ENCODE measurements at regions not wholly inside any gene's neighbourhood (a gene's known extent, or its start where the extent isn't known, plus 50 kb on each side); places are given as distances from the start of the nearest gene placed in this dataset.
"Not testable (repeated sequence)": the region's sequence is repeated elsewhere in the genome, so short reads cannot be mapped to it uniquely, and the experiment has no call there.

- no peak for DNase-seq
Observed at GRCh38 chr1:177710696-177711620, 258.9 kb downstream of the SEC16B start.

- no peak for DNase-seq
Observed at GRCh38 chr1:177708406-177708805, 261.5 kb downstream of the SEC16B start.

DNA sequence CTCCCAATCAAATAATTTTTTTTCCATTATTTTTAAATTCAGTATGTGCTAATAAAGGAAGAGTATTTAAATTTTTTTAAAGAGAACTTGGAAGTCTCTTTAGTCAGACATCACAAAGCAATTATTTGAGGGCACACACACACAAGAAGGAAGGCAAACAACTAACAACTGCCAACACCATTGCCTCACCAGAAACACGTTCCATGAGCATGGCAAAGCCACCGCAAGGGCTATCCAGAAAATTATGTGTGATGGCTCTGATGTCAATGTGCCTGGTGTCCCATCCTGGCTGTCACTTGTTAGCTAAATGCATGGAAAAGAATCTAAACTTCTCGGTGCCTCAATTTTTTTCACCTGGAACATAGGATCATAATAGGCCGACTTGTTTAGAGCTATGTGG, 262.9 kb downstream of the SEC16B start:
- no peak for DNase-seq

DNA sequence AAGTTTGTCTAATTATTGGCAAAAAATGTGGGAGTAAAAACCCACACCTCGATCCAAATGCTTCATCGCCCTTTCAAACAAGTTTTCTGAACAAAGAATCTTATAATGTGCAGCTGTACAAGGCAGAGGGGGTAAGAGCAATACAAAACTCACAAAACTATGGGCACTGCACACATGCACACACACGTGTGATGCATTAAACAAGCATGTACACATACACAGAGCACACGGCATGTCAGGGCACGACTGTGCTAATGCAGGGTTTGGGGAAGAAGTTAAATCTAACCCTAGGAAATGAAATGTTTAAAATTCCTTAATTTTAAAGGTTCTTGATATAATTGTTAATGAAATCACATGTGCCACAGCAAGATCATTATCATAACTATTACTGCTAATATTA, 264.0 kb downstream of the SEC16B start:
- no peak for DNase-seq

DNA sequence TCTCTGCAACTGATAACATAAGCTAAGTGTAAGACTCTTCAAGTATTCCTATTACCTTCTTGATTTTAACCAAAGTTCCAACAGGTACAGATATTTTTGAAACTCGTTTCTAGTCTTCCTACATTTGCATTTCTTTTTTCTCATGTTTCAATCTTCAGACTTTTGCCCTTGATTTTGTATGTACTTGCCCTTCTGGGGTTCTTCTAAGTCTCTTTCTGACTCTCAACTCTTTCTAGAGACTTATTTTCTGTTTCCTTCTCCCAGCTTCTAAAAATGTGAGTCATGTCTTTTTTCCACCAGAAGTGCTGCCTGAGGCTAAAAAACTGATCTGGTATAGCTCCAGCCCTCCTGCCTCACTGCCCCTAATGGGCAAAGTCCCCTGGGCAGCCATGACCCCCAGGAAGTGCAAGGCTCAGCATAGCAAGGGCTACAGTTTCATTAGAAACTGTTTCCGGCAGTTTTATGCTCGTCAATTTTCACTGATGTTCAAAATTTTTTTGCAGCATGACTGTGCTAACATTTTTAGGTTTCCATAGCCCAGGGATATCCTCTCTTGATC, 265.9 kb downstream of the SEC16B start:
- DNase-seq: no peak

GRCh38 chr1:177701654-177702353, 268.1 kb downstream of the SEC16B start:
- DNase-seq: no peak

DNA sequence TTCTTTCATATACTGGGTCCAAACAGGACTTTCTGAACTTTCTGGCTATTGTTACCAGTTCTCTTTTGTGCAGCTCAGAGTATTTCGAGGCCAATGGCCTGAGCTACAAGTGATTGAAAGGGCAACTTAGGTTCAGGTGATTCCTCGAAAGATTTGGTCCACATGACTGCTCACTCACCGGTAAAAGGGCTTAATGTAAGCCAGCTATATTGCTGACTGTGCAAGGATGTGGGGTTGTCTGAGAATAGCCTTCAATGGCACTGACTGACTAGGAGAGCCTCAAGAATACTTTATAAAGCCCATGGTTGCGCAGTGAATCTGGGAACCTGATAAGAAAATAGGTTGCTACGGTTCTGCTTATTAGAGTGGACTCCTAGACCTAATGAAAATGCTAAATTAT, 269.0 kb downstream of the SEC16B start:
- no peak for DNase-seq

- DNase-seq: no peak
Observed at GRCh38 chr1:177690996-177691395, 278.9 kb downstream of the SEC16B start.

- no peak for DNase-seq
Observed at GRCh38 chr1:177687544-177687943, 282.3 kb downstream of the SEC16B start.

- DNase-seq: no peak
Observed at GRCh38 chr1:177686933-177687332, 282.9 kb downstream of the SEC16B start.

DNA sequence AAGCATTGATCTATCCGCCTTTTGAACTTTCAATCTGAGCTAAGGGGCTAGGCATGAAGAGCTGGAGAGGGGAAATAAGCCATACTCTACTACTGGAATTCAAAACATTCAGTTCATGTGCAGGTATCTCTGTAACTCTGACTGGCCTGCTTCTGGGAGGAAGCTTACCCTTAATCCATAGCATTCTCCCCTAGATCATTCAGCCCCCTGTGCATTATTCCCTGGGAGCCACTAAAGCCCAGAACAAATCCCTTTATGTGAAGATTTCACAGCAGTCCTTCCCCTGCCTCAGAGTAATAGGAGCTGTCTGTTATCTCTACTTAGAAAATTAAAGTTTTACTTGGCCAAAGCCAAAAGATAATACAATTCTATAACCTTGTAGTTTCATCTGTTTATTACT, 300.7 kb downstream of the SEC16B start:
- no peak for DNase-seq

DNA sequence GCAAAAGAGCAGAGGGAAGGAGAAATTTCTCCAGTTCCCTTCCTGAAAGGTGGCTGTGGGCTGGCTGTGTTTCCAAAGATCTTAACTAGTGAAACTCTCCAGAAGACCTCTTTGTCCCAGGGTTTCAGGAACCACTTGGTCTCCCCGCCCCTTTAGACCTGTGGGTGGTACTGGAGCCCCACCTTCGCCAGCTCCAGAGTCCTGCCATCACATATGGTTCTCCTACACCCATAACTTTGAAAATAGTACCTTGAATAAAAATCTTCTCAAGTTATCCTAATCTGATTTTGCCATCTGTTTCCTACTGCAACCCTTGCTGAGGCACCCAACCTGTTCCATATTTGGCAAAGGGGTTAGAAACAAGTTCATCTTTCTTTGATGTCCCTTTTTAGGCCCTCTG, 303.9 kb downstream of the SEC16B start:
- DNase-seq: no peak

GRCh38 chr1:177664742-177665141, 305.1 kb downstream of the SEC16B start:
- DNase-seq: not testable (repeated sequence)

GRCh38 chr1:177660188-177660587, 309.7 kb downstream of the SEC16B start:
- no peak for DNase-seq

GRCh38 chr1:177659281-177659680, 310.6 kb downstream of the SEC16B start:
- peak; percentile 5 for DNase-seq

GRCh38 chr1:177656598-177656997, 313.3 kb downstream of the SEC16B start:
- DNase-seq: no peak

- DNase-seq: peak; percentile 5
Observed at GRCh38 chr1:177650947-177651346, 318.9 kb downstream of the SEC16B start.

- no peak for DNase-seq
Observed at GRCh38 chr1:177648731-177649265, 321.1 kb downstream of the SEC16B start.

DNA sequence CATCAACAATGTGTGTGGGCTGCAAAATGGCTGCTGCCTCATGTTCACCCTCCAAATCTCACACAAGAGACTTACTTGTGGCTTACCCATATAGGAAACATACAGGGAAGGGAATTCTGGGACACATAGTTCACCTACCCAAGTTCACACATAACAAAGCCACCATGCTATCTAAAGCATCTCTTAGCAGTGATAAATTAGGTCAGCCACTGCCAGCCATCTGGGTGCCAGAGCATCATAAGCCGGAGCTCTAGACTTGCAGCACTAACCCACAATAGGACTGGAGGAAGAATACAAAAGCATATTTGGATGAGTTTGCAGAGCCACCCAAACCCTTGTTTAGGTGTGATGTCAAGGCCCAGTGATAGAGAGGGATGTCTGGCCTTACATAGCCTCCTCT, 321.7 kb downstream of the SEC16B start:
- no peak for DNase-seq

GRCh38 chr1:177646757-177647730, 322.8 kb downstream of the SEC16B start:
- DNase-seq: no peak

- peak; percentile 3 for DNase-seq
Observed at GRCh38 chr1:177645491-177646190, 324.2 kb downstream of the SEC16B start.

All from tongue (tissue), 1 donor.